ENCODE measurements at regions not wholly inside any gene's neighbourhood (a gene's known extent, or its start where the extent isn't known, plus 50 kb on each side); places are given as distances from the start of the nearest gene placed in this dataset.

GRCh38 chr9:13728917-13729811, 449.7 kb upstream of the MPDZ start:
- no peaks in the 10 kb centered on the region for H3K4me1 ChIP-seq (ENCODE audit: insufficient read depth)
- H3K9me2 ChIP-seq (ENCODE audit: insufficient read depth) = no peaks in the 10 kb centered on the region
- no peaks in the 10 kb centered on the region for H3K79me2 ChIP-seq (ENCODE audit: insufficient read depth)
- DNase-seq = peak; percentile 33
- in situ Hi-C loops (cut with MboI) = no loop called here
- H3K9me3 ChIP-seq (ENCODE audit: low read depth) = no peaks in the 10 kb centered on the region
- H3K27me3 ChIP-seq (replicated peaks; ENCODE audit: insufficient read depth) = peaks cover 20% of the 10 kb centered on the region
- H3K9ac ChIP-seq = no peak overlapping the region
- no peaks in the 10 kb centered on the region for H4K20me1 ChIP-seq (ENCODE audit: insufficient read depth)
- TF ChIP-seq EZH2phosphoT487 (IDR thresholded peaks at IDR 0.05; ENCODE audit: insufficient read depth, low read depth) (no peak), EZH2 (IDR thresholded peaks at IDR 0.05; ENCODE audit: insufficient read depth, poor library complexity, severe bottlenecking) (no peak)
- no peak overlapping the region for H3K4me2 ChIP-seq (ENCODE audit: unreplicated experiment)
- no peaks in the 10 kb centered on the region for H3K36me3 ChIP-seq (ENCODE audit: low read depth)
- no peaks in the 10 kb centered on the region for H3F3A ChIP-seq (ENCODE audit: insufficient read depth)
- H3K4me3 ChIP-seq = no peak overlapping the region
- no peak overlapping the region for H3K27ac ChIP-seq
- WGBS, 2 experiments (ENCODE audit: low coverage in 1 of 2, low lambda C conversion rate in 2 of 2, missing lambda C conversion rate in 2 of 2) = 63 to 67% methylated on average over 7 of the region's 7 CpGs
- H2AFZ ChIP-seq = no peak overlapping the region

- no peaks in the 10 kb centered on the region for H4K20me1 ChIP-seq (ENCODE audit: insufficient read depth)
- TF ChIP-seq EZH2 (IDR thresholded peaks at IDR 0.05; ENCODE audit: insufficient read depth, poor library complexity, severe bottlenecking) (no peak), EZH2phosphoT487 (IDR thresholded peaks at IDR 0.05; ENCODE audit: insufficient read depth, low read depth) (no peak)
- in situ Hi-C loops (cut with MboI) = no loop called here
- H3K27me3 ChIP-seq (replicated peaks; ENCODE audit: insufficient read depth) = peaks cover 20% of the 10 kb centered on the region
- H3K4me3 ChIP-seq = no peak overlapping the region
- no peak for DNase-seq
- WGBS, 2 experiments (ENCODE audit: low coverage in 1 of 2, low lambda C conversion rate in 2 of 2, missing lambda C conversion rate in 2 of 2) = 23 to 26% methylated on average over 2 of the region's 2 CpGs
- H3K4me1 ChIP-seq (ENCODE audit: insufficient read depth) = no peaks in the 10 kb centered on the region
- H3K9ac ChIP-seq = no peak overlapping the region
- no peak overlapping the region for H2AFZ ChIP-seq
- H3F3A ChIP-seq (ENCODE audit: insufficient read depth) = no peaks in the 10 kb centered on the region
- no peak overlapping the region for H3K27ac ChIP-seq
- H3K4me2 ChIP-seq (ENCODE audit: unreplicated experiment) = no peak overlapping the region
- H3K36me3 ChIP-seq (ENCODE audit: low read depth) = no peaks in the 10 kb centered on the region
- no peaks in the 10 kb centered on the region for H3K9me3 ChIP-seq (ENCODE audit: low read depth)
- no peaks in the 10 kb centered on the region for H3K9me2 ChIP-seq (ENCODE audit: insufficient read depth)
- H3K79me2 ChIP-seq (ENCODE audit: insufficient read depth) = no peaks in the 10 kb centered on the region
Observed at GRCh38 chr9:13728131-13728530, 448.6 kb upstream of the MPDZ start.

GRCh38 chr9:13726746-13727145, 447.3 kb upstream of the MPDZ start:
- H2AFZ ChIP-seq = no peak overlapping the region
- H3K9ac ChIP-seq = no peak overlapping the region
- H4K20me1 ChIP-seq (ENCODE audit: insufficient read depth) = no peaks in the 10 kb centered on the region
- no peaks in the 10 kb centered on the region for H3K4me1 ChIP-seq (ENCODE audit: insufficient read depth)
- H3F3A ChIP-seq (ENCODE audit: insufficient read depth) = peaks cover 11% of the 10 kb centered on the region; the same call in 1 of the 2 replicates
- DNase-seq = no peak
- in situ Hi-C loops (cut with MboI) = no loop called here
- no peaks in the 10 kb centered on the region for H3K9me2 ChIP-seq (ENCODE audit: insufficient read depth)
- no peaks in the 10 kb centered on the region for H3K9me3 ChIP-seq (ENCODE audit: low read depth)
- TF ChIP-seq EZH2 (IDR thresholded peaks at IDR 0.05; ENCODE audit: insufficient read depth, poor library complexity, severe bottlenecking) (no peak), EZH2phosphoT487 (IDR thresholded peaks at IDR 0.05; ENCODE audit: insufficient read depth, low read depth) (no peak)
- H3K27ac ChIP-seq = no peak overlapping the region
- no peak overlapping the region for H3K4me3 ChIP-seq
- 5 to 14% methylated on average over 2 of the region's 2 CpGs for WGBS, 2 experiments (ENCODE audit: low coverage in 1 of 2, low lambda C conversion rate in 2 of 2, missing lambda C conversion rate in 2 of 2)
- peaks cover 20% of the 10 kb centered on the region for H3K27me3 ChIP-seq (replicated peaks; ENCODE audit: insufficient read depth)
- H3K36me3 ChIP-seq (ENCODE audit: low read depth) = no peaks in the 10 kb centered on the region
- no peak overlapping the region for H3K4me2 ChIP-seq (ENCODE audit: unreplicated experiment)
- no peaks in the 10 kb centered on the region for H3K79me2 ChIP-seq (ENCODE audit: insufficient read depth)

GRCh38 chr9:13725516-13725915, 446.0 kb upstream of the MPDZ start:
- H3F3A ChIP-seq (ENCODE audit: insufficient read depth) = peaks cover 20% of the 10 kb centered on the region; the same call in 1 of the 2 replicates

More at GRCh38 chr9:13725516-13725915, 446.0 kb upstream of the MPDZ start:
- no peak for TF ChIP-seq EZH2 (IDR thresholded peaks at IDR 0.05; ENCODE audit: insufficient read depth, poor library complexity, severe bottlenecking)
- no peak for TF ChIP-seq EZH2phosphoT487 (IDR thresholded peaks at IDR 0.05; ENCODE audit: insufficient read depth, low read depth)
- no peak overlapping the region for H3K4me3 ChIP-seq
- H3K27ac ChIP-seq = no peak overlapping the region
- 79 to 82% methylated on average over 2 of the region's 2 CpGs for WGBS, 2 experiments (ENCODE audit: low coverage in 1 of 2, low lambda C conversion rate in 2 of 2, missing lambda C conversion rate in 2 of 2)
- H3K9ac ChIP-seq = no peak overlapping the region
- no peak for DNase-seq
- H3K36me3 ChIP-seq (ENCODE audit: low read depth) = no peaks in the 10 kb centered on the region
- in situ Hi-C loops (cut with MboI) = no loop called here
- no peaks in the 10 kb centered on the region for H3K9me3 ChIP-seq (ENCODE audit: low read depth)
- peaks cover 20% of the 10 kb centered on the region for H3K27me3 ChIP-seq (replicated peaks; ENCODE audit: insufficient read depth)
- no peaks in the 10 kb centered on the region for H4K20me1 ChIP-seq (ENCODE audit: insufficient read depth)
- no peaks in the 10 kb centered on the region for H3K79me2 ChIP-seq (ENCODE audit: insufficient read depth)
- no peak overlapping the region for H2AFZ ChIP-seq
- H3K9me2 ChIP-seq (ENCODE audit: insufficient read depth) = no peaks in the 10 kb centered on the region
- peaks cover 12% of the 10 kb centered on the region for H3K4me1 ChIP-seq (ENCODE audit: insufficient read depth)
- H3K4me2 ChIP-seq (ENCODE audit: unreplicated experiment) = no peak overlapping the region

Data from GM23248 (cell line).